OCI-LY1 (cell line): ENCODE measurements at regions not wholly inside any gene's neighbourhood (a gene's known extent, or its start where the extent isn't known, plus 50 kb on each side); places are given as distances from the start of the nearest gene placed in this dataset.

Experiments used
- H2AFZ ChIP-seq: fragments of 200-600 bp; sonication (generic), shearing (Covaris generic); 2 replicates; pipeline ENCODE4 v1.6.0; 2014; ENCODE audit warnings: antibody characterized with exemption, mild to moderate bottlenecking, low read length
- H3F3A ChIP-seq: fragments of 200-600 bp; sonication (generic), shearing (Covaris generic); 2 replicates; pipeline ENCODE4 v1.6.0; 2014; ENCODE audit warnings: mild to moderate bottlenecking, antibody characterized with exemption, low read length, moderate library complexity; ENCODE audit not compliant: insufficient read depth
- H3K27ac ChIP-seq: fragments of 200-600 bp; sonication (generic); 2 replicates; pipeline ENCODE4 v1.5.1; 2014; ENCODE audit warnings: low read length, mixed run types, mild to moderate bottlenecking, low read depth; ENCODE audit not compliant: poor library complexity, severe bottlenecking
- H3K27me3 ChIP-seq: fragments of 200-600 bp; sonication (generic); 2 replicates; pipeline ENCODE4 v1.6.0; 2014; ENCODE audit warnings: antibody characterized with exemption, mild to moderate bottlenecking, low read length, moderate library complexity; ENCODE audit not compliant: insufficient read depth
- H3K36me3 ChIP-seq: fragments of 200-600 bp; sonication (generic); 2 replicates; pipeline ENCODE4 v1.6.1; 2014; ENCODE audit warnings: mild to moderate bottlenecking, antibody characterized with exemption, low read length, moderate library complexity, mixed read lengths; ENCODE audit not compliant: insufficient read depth
- H3K4me1 ChIP-seq: fragments of 200-600 bp; sonication (generic); 2 replicates; pipeline ENCODE4 v1.5.1; 2014; ENCODE audit warnings: mild to moderate bottlenecking, low read length, moderate library complexity; ENCODE audit not compliant: insufficient read depth, severe bottlenecking
- H3K4me2 ChIP-seq: fragments of 200-600 bp; sonication (generic), shearing (Covaris generic); 2 replicates; pipeline ENCODE4 v1.6.1; 2014; ENCODE audit warnings: low read length
- H3K4me3 ChIP-seq: fragments of 200-600 bp; sonication (generic); 2 replicates; pipeline ENCODE4 v1.5.1; 2014; ENCODE audit warnings: low read length, low read depth, mild to moderate bottlenecking, mixed read lengths; ENCODE audit not compliant: poor library complexity, severe bottlenecking
- H3K79me2 ChIP-seq: fragments of 200-600 bp; shearing (Covaris generic); 2 replicates; pipeline ENCODE4 v1.6.1; 2016; ENCODE audit warnings: mixed run types, low read length, mixed read lengths; ENCODE audit not compliant: insufficient read depth
- H3K9ac ChIP-seq: fragments of 200-600 bp; sonication (generic), shearing (Covaris generic); 2 replicates; pipeline ENCODE4 v1.6.1; 2014; ENCODE audit warnings: mild to moderate bottlenecking, low read length, mixed read lengths
- H3K9me2 ChIP-seq: fragments of 200-600 bp; sonication (generic), shearing (Covaris generic); 2 replicates; pipeline ENCODE4 v1.6.1; 2014; ENCODE audit warnings: low read depth, mild to moderate bottlenecking, low read length, mixed read lengths
- H3K9me3 ChIP-seq: fragments of 200-600 bp; shearing (Covaris generic); 2 replicates; pipeline ENCODE4 v1.6.1; 2014; ENCODE audit warnings: low read length, mixed read lengths
- H4K20me1 ChIP-seq: fragments of 200-600 bp; sonication (generic), shearing (Covaris generic); 2 replicates; pipeline ENCODE4 v1.6.0; 2016; ENCODE audit warnings: mild to moderate bottlenecking, low read length; ENCODE audit not compliant: insufficient read depth
- EZH2 ChIP-seq: fragments of 200-600 bp; sonication (generic), shearing (Covaris generic); IDR thresholded peaks from 2 replicates; pipeline ENCODE4 v1.8.0; 2017; ENCODE audit warnings: borderline replicate concordance, mixed run types, mild to moderate bottlenecking, antibody characterized with exemption, low read length, moderate library complexity, mixed read lengths
- TF ChIP-seq, protein P1 (sequence below): fragments of 200-600 bp; sonication (generic), shearing (Covaris generic); IDR thresholded peaks from 2 replicates; pipeline ENCODE4 v1.5.1; 2017; ENCODE audit warnings: mild to moderate bottlenecking, antibody characterized with exemption, low read length, moderate library complexity, mixed read lengths

GRCh38 chr3:72165808-72166207 lies 380.9 kb upstream of the PROK2 start:
- TF ChIP-seq, protein P1, sequence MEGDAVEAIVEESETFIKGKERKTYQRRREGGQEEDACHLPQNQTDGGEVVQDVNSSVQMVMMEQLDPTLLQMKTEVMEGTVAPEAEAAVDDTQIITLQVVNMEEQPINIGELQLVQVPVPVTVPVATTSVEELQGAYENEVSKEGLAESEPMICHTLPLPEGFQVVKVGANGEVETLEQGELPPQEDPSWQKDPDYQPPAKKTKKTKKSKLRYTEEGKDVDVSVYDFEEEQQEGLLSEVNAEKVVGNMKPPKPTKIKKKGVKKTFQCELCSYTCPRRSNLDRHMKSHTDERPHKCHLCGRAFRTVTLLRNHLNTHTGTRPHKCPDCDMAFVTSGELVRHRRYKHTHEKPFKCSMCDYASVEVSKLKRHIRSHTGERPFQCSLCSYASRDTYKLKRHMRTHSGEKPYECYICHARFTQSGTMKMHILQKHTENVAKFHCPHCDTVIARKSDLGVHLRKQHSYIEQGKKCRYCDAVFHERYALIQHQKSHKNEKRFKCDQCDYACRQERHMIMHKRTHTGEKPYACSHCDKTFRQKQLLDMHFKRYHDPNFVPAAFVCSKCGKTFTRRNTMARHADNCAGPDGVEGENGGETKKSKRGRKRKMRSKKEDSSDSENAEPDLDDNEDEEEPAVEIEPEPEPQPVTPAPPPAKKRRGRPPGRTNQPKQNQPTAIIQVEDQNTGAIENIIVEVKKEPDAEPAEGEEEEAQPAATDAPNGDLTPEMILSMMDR: no peak
- no peak for TF ChIP-seq EZH2
- Histone ChIP-seq H3K27ac (no peak overlapping the region), H3K27me3 (0 out of 2 replicates have a peak, but pooled peaks cover 4% of the 10 kb centered on the region), H2AFZ (no peak overlapping the region), H3K4me3 (no peak overlapping the region), H3K4me2 (no peak overlapping the region), H3K9ac (no peak overlapping the region), H3K4me1 (peaks cover 21% of the 10 kb centered on the region), H4K20me1 (no peaks in the 10 kb centered on the region), H3K36me3 (no peaks in the 10 kb centered on the region), H3F3A (no peaks in the 10 kb centered on the region), H3K79me2 (no peaks in the 10 kb centered on the region), H3K9me3 (no peaks in the 10 kb centered on the region), H3K9me2 (no peaks in the 10 kb centered on the region)

GRCh38 chr3:72165317-72165716 lies 380.4 kb upstream of the PROK2 start:
- Histone ChIP-seq H3K79me2 (no peaks in the 10 kb centered on the region), H3K27me3 (0 out of 2 replicates have a peak, but pooled peaks cover 4% of the 10 kb centered on the region), H3K4me1 (peaks cover 21% of the 10 kb centered on the region), H3K9ac (no peak overlapping the region), H3K36me3 (no peaks in the 10 kb centered on the region), H4K20me1 (no peaks in the 10 kb centered on the region), H3K9me3 (no peaks in the 10 kb centered on the region), H3K4me3 (no peak overlapping the region), H3K9me2 (no peaks in the 10 kb centered on the region), H2AFZ (no peak overlapping the region), H3K27ac (no peak overlapping the region), H3F3A (no peaks in the 10 kb centered on the region), H3K4me2 (no peak overlapping the region)
- TF ChIP-seq, protein P1: no peak
- no peak for TF ChIP-seq EZH2

DNA sequence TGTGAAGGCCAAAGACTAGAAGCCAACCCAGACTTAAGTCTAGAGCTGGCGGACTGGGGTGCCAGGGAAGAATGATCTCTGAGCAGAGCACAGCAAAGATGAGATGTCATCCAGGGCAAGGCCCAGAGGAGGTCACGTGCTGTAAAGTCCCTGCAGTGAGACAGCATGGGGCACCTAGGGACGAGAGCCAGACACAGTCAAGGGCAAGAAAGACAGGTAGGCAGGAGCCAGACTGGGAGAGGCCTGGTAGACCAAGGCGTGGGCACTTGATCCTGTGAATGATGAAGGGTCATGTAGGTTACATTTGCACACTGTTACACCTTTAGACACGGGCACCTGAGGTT lies 379.7 kb upstream of the PROK2 start:
- no peaks in the 10 kb centered on the region for H3K9me3 ChIP-seq
- H3K27me3 ChIP-seq: 0 out of 2 replicates have a peak, but pooled peaks cover 4% of the 10 kb centered on the region
- no peaks in the 10 kb centered on the region for H3K9me2 ChIP-seq
- no peak overlapping the region for H3K9ac ChIP-seq
- no peaks in the 10 kb centered on the region for H4K20me1 ChIP-seq
- no peak overlapping the region for H3K4me3 ChIP-seq
- H3F3A ChIP-seq: no peaks in the 10 kb centered on the region
- no peak overlapping the region for H2AFZ ChIP-seq
- no peaks in the 10 kb centered on the region for H3K79me2 ChIP-seq
- no peak for TF ChIP-seq EZH2
- TF ChIP-seq, protein P1: no peak
- H3K27ac ChIP-seq: no peak overlapping the region
- H3K4me1 ChIP-seq: peaks cover 21% of the 10 kb centered on the region
- H3K4me2 ChIP-seq: no peak overlapping the region
- no peaks in the 10 kb centered on the region for H3K36me3 ChIP-seq
